ENCODE measurements at regions not wholly inside any gene's neighbourhood (a gene's known extent, or its start where the extent isn't known, plus 50 kb on each side); places are given as distances from the start of the nearest gene placed in this dataset.

- no peak for DNase-seq (ENCODE audit: low read depth in 2 of 2)
Measured at GRCh38 chrX:13147733-13148132, 103.3 kb upstream of the FAM9C start.

GRCh38 chrX:13147147-13147546 is 102.7 kb upstream of the FAM9C start:
- no peak for DNase-seq (ENCODE audit: low read depth in 2 of 2)

GRCh38 chrX:13144927-13145655 is 100.7 kb upstream of the FAM9C start:
- no peak for DNase-seq (ENCODE audit: low read depth in 2 of 2)

GRCh38 chrX:13142891-13143290 is 98.5 kb upstream of the FAM9C start:
- DNase-seq (ENCODE audit: low read depth in 2 of 2), result no peak

GRCh38 chrX:13140007-13140406 is 95.6 kb upstream of the FAM9C start:
- no peak for DNase-seq (ENCODE audit: low read depth in 2 of 2)

- no peak for DNase-seq (ENCODE audit: low read depth in 2 of 2)
Measured at GRCh38 chrX:13131396-13132137, 87.1 kb upstream of the FAM9C start.

GRCh38 chrX:13130816-13131215 is 86.4 kb upstream of the FAM9C start:
- DNase-seq (ENCODE audit: low read depth in 2 of 2), result no peak

GRCh38 chrX:13128104-13128503 is 83.7 kb upstream of the FAM9C start:
- no peak for DNase-seq (ENCODE audit: low read depth in 2 of 2)

GRCh38 chrX:13126775-13127174 is 82.4 kb upstream of the FAM9C start:
- no peak for DNase-seq (ENCODE audit: low read depth in 2 of 2)

- DNase-seq (ENCODE audit: low read depth in 2 of 2), result no peak
Measured at GRCh38 chrX:13125188-13125587, 80.8 kb upstream of the FAM9C start.

- no peak for DNase-seq (ENCODE audit: low read depth in 2 of 2)
Measured at GRCh38 chrX:13123857-13124345, 79.5 kb upstream of the FAM9C start.

- DNase-seq (ENCODE audit: low read depth in 2 of 2), result no peak
Measured at GRCh38 chrX:13123247-13123856, 78.9 kb upstream of the FAM9C start.

GRCh38 chrX:13121020-13121555 is 76.7 kb upstream of the FAM9C start:
- no peak for DNase-seq (ENCODE audit: low read depth in 2 of 2)

- DNase-seq (ENCODE audit: low read depth in 2 of 2), result no peak
Measured at GRCh38 chrX:13120017-13120416, 75.6 kb upstream of the FAM9C start.

GRCh38 chrX:13119386-13119785 is 75.0 kb upstream of the FAM9C start:
- DNase-seq (ENCODE audit: low read depth in 2 of 2), result no peak

- DNase-seq (ENCODE audit: low read depth in 2 of 2), result no peak
Measured at GRCh38 chrX:13115146-13115855, 70.9 kb upstream of the FAM9C start.

- DNase-seq (ENCODE audit: low read depth in 2 of 2), result no peak
Measured at GRCh38 chrX:13112499-13112898, 68.1 kb upstream of the FAM9C start.

GRCh38 chrX:13110433-13111324 is 66.3 kb upstream of the FAM9C start:
- no peak for DNase-seq (ENCODE audit: low read depth in 2 of 2)

GRCh38 chrX:13109817-13110216 is 65.4 kb upstream of the FAM9C start:
- DNase-seq (ENCODE audit: low read depth in 2 of 2), result no peak

- DNase-seq (ENCODE audit: low read depth in 2 of 2), result no peak
Measured at GRCh38 chrX:13103914-13104274, 59.5 kb upstream of the FAM9C start.
